ENCODE measurements at regions not wholly inside any gene's neighbourhood (a gene's known extent, or its start where the extent isn't known, plus 50 kb on each side); places are given as distances from the start of the nearest gene placed in this dataset.
A peak's percentile ranks its signal among the peaks of the same experiment; 100 is the strongest.
"Not testable (repeated sequence)": the region's sequence is repeated elsewhere in the genome, so short reads cannot be mapped to it uniquely, and the experiment has no call there.

- DNase-seq = peak; percentile 58
These were observed 171.5 kb downstream of the MYCN start for GRCh38 chr2:16111838-16112210.

- DNase-seq = peak; percentile 16
These were observed 169.5 kb downstream of the MYCN start for GRCh38 chr2:16109821-16110310.

GRCh38 chr2:16109368-16109820, 169.0 kb downstream of the MYCN start:
- DNase-seq = peak; percentile 33

- DNase-seq = no peak
These were observed 166.9 kb downstream of the MYCN start for GRCh38 chr2:16107246-16107645.

GRCh38 chr2:16106619-16107018, 166.3 kb downstream of the MYCN start:
- no peak for DNase-seq

- DNase-seq = no peak
These were observed 165.4 kb downstream of the MYCN start for GRCh38 chr2:16105669-16106281.

GRCh38 chr2:16104949-16105668, 164.8 kb downstream of the MYCN start:
- DNase-seq = no peak

GRCh38 chr2:16104315-16104948, 164.1 kb downstream of the MYCN start:
- no peak for DNase-seq

- DNase-seq = no peak
These were observed 163.4 kb downstream of the MYCN start for GRCh38 chr2:16103614-16104314.

- DNase-seq = no peak
These were observed 162.6 kb downstream of the MYCN start for GRCh38 chr2:16102976-16103380.

GRCh38 chr2:16102358-16102975, 162.1 kb downstream of the MYCN start:
- DNase-seq = no peak

- no peak for DNase-seq
These were observed 160.8 kb downstream of the MYCN start for GRCh38 chr2:16101196-16101595.

- DNase-seq = no peak
These were observed 159.7 kb downstream of the MYCN start for GRCh38 chr2:16100006-16100405.

- no peak for DNase-seq
These were observed 159.0 kb downstream of the MYCN start for GRCh38 chr2:16099326-16099725.

- DNase-seq = no peak
These were observed 156.6 kb downstream of the MYCN start for GRCh38 chr2:16096962-16097361.

GRCh38 chr2:16095483-16095882, 155.1 kb downstream of the MYCN start:
- not testable (repeated sequence) for DNase-seq

- no peak for DNase-seq
These were observed 154.5 kb downstream of the MYCN start for GRCh38 chr2:16094811-16095210.

- no peak for DNase-seq
These were observed 153.5 kb downstream of the MYCN start for GRCh38 chr2:16093639-16094529.

GRCh38 chr2:16092861-16093638, 152.7 kb downstream of the MYCN start:
- DNase-seq = no peak

- DNase-seq = no peak
These were observed 151.4 kb downstream of the MYCN start for GRCh38 chr2:16091576-16092282.
